ENCODE measurements at regions not wholly inside any gene's neighbourhood (a gene's known extent, or its start where the extent isn't known, plus 50 kb on each side); places are given as distances from the start of the nearest gene placed in this dataset.

GRCh38 chr2:42969231-42970150 is 177.1 kb upstream of the HAAO start:
- no peak for DNase-seq

DNA sequence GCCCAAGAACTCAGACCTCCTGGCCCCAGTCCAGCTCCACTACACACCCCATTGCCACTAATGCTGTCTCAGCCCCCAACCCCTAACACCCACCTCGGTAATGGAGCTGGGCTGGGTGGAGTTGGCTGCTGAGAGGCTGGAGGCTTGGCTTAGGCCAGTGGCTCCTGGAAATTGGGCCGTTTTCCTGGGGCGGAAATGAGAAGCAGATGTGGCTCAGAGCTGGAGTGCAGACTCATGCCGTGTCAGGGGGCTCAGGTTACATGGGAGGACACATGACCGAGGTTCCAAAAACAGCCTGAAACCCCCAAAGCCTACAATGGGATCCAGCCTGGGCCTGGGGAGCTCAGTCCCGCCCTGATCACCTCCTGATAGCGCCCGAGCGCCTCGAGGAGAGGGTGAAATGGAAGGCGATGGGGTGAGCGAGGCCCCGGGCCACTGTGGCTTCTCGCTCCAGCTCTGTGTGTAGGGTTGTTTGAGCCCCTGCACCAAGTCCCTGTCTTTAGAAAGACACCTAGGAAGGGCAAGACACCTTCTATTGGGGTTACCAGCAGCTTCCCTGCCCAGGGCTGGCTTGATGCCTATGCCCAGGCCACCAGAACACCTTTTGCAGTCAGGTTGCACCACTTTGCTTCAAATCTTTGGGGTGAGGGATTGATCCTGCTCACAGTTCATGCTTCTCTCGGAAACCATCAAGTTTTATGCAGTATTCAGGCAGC is 175.7 kb upstream of the HAAO start:
- no peak for DNase-seq

DNA sequence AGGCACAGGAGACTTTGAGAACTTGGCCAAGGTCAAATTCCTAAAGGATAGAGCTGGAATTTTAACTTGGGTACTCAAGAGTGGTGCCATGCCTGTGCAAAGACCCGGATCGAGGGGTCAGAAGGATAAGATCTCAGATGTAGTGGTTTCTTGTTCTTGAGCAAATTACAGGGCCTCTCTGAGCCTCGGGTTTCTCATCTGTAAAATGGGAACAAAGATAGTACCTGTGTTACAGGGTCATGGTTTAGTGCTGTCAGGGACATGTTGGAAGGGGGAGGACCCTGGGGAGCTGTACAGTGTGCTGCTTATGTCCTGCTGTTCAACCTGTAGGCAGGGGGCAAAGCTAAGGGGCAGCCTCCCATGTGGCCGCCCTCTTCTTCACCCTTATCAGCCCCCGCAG is 173.5 kb upstream of the HAAO start:
- DNase-seq: no peak

DNA sequence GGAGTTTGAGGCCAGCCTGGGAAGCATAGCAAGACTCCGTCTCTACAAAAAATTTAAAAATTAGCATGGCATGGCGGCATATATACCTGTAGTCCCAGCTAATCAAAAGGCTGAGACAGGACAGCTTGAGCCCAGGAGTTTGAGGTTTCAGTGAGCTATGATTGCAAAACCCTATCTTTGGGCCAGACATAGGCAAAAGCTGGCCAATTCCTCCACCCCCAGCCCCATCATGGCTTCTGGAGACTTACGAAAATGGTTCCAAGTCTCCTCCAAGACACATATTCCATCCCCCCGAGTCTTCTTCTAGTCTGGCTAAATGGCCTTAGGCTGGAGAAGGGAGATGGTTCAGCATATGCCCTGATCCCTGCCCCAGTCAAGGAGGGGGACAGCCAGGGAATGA is 172.8 kb upstream of the HAAO start:
- DNase-seq: no peak

GRCh38 chr2:42964439-42965083 is 172.2 kb upstream of the HAAO start:
- DNase-seq: no peak

GRCh38 chr2:42963452-42964068 is 171.2 kb upstream of the HAAO start:
- DNase-seq: no peak

GRCh38 chr2:42962508-42962953 is 170.1 kb upstream of the HAAO start:
- DNase-seq: no peak

GRCh38 chr2:42961961-42962360 is 169.6 kb upstream of the HAAO start:
- DNase-seq: no peak

- no peak for DNase-seq
Measured at GRCh38 chr2:42961385-42961811, 169.0 kb upstream of the HAAO start.

GRCh38 chr2:42960842-42961180 is 168.4 kb upstream of the HAAO start:
- no peak for DNase-seq

DNA sequence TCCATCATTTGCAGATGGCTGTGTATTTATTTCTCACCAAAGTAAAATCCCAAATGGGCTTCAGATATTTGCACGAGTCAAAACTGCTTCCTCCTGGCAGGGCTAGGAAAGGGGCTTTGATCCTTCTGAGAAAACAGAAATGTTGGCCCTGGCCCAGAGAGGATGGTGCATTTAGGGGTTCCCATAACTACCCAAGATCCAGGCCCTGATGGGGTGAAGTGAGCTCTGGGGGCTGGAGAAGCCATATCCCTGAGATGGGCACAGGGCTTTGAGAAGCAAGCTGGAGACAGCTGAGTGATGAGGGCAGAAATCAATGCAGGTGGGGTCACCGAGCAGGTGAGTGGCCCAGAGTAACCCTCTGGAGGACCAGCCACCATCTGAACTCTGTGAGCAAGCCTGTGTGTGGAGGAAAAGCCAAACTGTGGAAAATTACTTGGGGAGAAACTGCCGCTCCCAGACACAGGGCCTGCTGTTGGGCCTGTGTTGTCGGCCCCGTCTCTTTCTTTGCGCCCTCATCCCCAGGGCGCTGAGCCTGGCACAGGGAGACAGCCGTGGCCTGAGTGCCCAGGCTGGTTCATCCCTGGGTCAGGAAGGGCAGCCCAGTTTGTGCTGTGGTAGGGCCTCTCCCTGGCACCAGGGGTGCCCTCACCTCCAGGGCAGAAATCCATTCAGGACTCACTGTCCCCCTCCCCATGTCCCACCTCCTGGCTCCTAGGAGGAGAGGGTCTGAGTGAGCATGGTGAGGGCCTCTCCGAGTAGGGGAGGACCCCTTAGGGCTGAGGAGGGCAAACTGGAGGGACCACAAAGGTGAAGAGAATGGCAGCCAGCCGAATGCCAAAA is 167.8 kb upstream of the HAAO start:
- DNase-seq: no peak

DNA sequence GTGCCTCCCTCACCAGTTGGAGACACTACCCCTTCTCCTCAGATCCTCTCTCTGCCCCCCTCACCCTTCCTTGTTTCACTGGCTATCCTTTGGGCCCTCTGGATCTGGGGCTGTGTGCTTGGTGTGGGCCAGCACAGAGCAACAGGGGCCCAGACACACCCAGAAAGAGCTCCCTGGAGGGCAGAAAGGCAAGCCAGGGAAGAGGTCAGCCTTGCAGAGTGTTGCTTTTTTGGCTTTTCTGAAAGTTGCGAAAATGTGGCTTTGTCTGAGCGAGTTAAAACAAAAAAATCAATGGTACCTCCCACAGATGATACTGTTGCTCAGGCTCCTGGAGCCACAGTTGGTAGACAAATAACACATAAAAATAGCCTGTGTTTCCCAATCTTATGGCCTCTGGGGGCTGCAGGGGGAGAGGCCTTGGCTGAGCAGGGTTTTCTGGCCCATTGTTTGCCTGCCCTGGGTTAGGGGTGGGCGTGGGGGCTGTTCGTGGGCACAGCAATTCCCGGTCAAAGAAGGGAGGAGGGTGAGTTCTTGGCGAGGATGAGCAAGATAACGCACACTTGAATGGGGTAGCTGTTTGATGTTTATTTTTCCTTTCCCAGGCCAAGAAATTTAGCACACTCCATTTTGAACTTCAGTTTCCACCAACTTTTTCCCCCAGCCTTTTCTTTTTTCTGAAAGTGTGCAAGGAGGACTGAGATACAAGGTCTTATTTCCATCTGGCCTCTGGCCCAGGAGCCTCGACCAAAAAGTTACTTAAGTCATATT is 167.0 kb upstream of the HAAO start:
- DNase-seq: no peak

- DNase-seq: no peak
Measured at GRCh38 chr2:42958741-42959233, 166.4 kb upstream of the HAAO start.

DNA sequence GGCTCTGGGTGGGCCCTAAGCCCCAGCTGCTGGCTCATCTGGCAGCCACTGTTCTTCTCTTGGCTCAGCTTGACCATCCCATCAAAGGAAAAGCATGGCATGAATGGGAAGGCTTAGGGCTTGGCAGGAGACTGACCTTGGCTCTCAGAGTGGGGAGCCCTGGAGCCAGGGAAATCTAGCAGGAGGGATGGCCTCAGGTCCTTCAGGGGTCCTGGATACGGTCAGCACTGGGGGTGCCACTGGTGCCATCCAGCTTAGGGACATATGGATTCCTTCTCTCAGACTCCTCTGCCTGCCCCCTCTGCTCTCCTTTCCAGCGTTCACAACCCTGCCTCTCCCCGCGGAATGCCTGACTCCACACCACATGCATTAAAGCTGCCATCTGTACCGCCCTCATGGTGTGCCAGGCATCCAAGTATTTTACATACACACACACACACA is 165.5 kb upstream of the HAAO start:
- no peak for DNase-seq

DNA sequence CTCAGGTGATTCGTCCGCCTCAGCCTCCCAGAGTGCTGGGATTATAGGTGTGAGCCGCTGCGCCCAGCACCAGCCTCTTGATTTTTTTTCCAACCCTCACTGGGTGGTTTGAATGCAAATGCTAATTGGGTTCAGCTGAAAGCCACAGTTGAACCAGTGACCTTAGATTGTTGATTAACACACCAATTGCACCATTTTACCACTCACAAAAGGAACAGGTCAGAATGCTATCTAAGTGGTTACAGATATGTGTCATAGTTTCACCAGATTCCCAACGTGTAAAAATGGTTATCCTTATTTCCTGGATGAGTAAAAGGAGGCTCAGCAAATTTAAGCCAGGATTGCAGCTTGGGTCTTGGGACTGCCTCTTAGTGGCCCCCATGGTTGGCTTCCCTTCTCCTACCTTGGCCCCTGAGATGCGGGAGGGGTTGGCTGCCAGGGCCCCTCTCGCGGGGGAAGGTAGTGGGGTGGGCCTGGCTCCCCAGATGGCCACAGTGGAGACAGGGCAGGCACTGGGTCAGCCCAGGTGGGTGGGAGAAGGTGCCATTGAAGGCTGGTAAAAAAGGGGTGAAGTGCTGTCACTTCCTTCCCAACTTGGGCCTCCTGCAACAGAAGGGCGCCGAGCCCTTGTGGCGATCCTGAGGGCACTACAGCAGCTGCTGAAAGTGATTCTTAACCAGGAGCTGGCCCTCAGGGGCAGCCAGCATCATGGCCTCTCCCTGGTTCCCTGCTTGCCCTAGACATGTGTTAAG is 164.9 kb upstream of the HAAO start:
- peak; percentile 12 for DNase-seq

DNA sequence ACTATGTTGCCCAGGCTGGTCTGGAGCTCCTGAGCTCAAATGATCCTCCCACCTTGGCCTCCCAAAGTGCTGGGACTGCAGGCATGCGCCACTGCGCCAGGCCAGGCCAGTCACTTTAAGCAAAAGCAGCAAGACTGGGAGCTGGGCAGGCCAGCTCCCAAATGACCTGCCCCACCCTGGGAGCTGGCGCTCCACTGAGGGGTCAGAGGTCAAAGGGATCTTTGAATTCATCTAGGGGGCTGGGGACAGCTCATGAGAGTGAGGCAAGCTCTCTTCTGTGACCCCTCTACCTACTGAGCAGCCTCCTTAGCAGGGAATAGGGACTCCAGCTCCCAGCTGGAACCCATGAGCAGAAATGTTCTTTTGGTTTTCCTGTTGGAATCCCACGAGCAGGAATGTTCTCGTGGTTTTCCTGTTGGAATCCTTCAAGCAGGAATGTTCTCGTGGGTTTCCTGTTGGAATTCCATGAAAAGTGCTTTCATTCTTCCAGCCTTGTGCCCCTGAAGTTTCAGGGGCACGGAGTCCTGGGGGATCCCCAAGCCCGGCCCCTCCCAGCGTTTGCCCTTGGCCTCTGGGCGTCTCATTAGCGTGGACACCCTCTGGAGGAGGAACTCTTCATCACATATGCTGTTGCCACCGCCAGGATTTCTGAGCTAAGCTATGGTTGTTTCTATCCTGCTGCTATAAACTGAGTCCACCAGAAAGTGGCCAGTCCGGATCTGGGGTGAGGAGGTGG is 162.0 kb upstream of the HAAO start:
- DNase-seq: no peak

DNA sequence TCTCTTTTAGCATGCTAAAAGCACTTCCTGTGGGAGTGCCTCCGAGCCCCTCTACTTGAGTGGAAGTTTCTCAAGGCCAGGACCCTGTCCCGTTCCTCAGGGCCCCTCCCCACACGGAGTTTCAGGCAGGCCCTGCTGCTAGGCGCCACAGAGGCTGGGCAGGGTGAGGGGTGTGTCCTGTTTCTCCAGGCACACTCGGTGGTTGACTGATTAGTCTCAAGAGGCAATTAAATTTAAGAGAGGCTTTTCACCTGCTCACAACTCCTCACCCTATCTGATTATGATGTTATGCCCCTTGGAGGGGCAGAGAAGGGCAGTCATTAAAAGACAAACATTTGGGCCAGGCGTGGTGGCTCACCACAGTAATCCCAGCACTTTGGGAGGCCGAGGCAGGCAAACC is 160.8 kb upstream of the HAAO start:
- DNase-seq: no peak

DNA sequence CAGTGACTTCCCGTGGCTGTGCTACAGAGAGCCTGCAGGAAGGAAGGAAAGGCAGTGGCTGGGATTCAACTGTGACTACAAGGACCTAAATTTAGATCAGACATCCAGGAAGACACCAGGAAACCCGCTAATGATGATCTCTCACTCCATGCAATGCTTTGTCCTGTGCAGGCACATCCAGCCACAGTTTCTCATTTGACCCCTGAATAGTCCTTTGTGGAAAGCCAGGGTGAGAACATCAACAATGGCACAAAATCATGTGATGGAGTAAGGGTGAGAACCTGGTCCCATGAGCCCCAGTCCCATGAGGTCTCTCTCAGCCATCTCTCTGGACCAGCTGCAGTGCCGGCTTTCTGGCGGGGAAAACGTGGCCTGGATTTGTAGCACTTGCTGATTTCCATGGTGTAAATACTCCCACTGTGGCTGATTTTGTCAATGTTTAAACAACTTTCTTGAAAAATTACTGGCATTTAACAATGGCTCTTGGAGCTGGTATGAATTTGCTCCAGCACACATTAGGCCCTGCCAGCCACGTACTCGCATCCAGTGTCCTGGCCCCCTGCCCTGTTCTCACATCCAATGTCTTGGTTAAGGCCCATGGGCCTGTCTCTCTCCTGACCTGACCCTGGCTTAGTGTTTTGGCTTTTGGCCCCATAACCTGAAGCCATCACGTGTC is 159.0 kb upstream of the HAAO start:
- DNase-seq: no peak

DNA sequence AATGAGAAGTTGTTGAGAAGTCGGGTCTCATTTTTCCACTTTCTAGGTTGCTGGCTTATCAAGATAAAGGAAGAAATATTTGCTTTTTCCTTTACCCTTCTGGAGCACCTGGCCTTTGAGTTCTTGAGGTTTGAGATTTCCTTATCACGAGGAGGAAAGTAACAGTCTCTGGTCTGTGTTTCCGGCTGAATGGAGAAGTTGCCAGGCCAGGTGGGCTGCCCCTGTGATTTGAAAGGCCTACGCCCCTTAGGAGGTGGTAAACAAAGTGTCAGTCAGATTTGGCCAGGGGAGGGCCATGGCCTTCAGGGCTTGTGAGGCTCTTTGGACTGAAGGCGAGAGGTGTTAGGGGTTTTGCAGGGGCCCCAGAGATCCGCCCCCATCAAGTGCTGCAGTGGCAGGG is 156.7 kb upstream of the HAAO start:
- DNase-seq: no peak

Measured in activated CD4-positive, alpha-beta T cell treated with anti-CD3 and anti-CD28 coated beads, Interleukin-2, amount 50 U/mL, for 16 hours (primary cell).